DND-41 (cell line): ENCODE measurements at regions not wholly inside any gene's neighbourhood (a gene's known extent, or its start where the extent isn't known, plus 50 kb on each side); places are given as distances from the start of the nearest gene placed in this dataset.

ENCODE experiments used
- CTCF ChIP-seq: IDR thresholded peaks from 2 replicates; pipeline ENCODE4 v1.5.1; 2012; ENCODE audit warnings: borderline replicate concordance, low read length, moderate library complexity, mild to moderate bottlenecking; ENCODE audit not compliant: poor library complexity, severe bottlenecking; ENCODE audit errors: extremely low read depth
- EZH2 ChIP-seq: IDR thresholded peaks from 3 replicates; pipeline ENCODE4 v1.6.1; 2012; ENCODE audit warnings: borderline replicate concordance, low read depth, mild to moderate bottlenecking, moderate library complexity, low read length, inconsistent platforms; ENCODE audit not compliant: severe bottlenecking

DNA sequence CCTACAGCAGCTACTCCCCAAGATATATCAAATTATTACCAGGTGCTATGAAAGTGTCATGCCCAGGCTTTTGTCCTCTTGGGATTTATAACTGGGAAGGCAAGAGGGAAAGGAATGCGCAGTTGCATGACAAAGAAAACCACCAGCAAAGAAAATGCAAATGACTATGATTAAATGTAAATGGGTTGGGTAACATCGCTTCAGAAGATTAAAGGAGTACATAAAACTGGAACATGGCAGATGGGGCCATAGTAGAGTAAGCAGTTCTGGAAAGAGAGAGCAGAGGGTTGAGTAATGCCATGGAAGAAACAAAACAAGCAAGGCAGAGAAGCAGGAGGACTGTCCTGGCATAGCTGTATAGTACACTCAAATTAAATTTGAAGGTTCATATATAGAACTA is 493.1 kb downstream of the NOVA1 start:
- no peak for TF ChIP-seq EZH2
- no peak for TF ChIP-seq CTCF
